ENCODE measurements at regions not wholly inside any gene's neighbourhood (a gene's known extent, or its start where the extent isn't known, plus 50 kb on each side); places are given as distances from the start of the nearest gene placed in this dataset.

- intact Hi-C loops (cut with micrococcal nuclease) (no loop called here), dilution Hi-C loops (cut with MboI; ENCODE audit: extremely low pct_ligation_motif_present, low sequenced_read_pairs) (no loop called here)
- peaks cover 6% of the 10 kb centered on the region for H3K9me3 ChIP-seq (replicated peaks; ENCODE audit: control insufficient read depth, insufficient read depth, low read length)
- H3K4me1 ChIP-seq (ENCODE audit: control insufficient read depth, extremely low read depth, insufficient read depth, low read length) = no peaks in the 10 kb centered on the region
- no peak overlapping the region for H3K4me2 ChIP-seq (ENCODE audit: insufficient read depth, low read length)
- H3K79me2 ChIP-seq (ENCODE audit: control insufficient read depth, insufficient read depth, low read length) = no peaks in the 10 kb centered on the region
- no peak overlapping the region for H3K4me3 ChIP-seq (replicated peaks in 1 of 3; ENCODE audit: insufficient read depth in 1 of 3, low read depth in 1 of 3, low read length in 3 of 3)
- H4K20me1 ChIP-seq (replicated peaks; ENCODE audit: control insufficient read depth, extremely low read depth, insufficient read depth, low read length) = no peaks in the 10 kb centered on the region
- H3K36me3 ChIP-seq (ENCODE audit: control insufficient read depth in 2 of 2, extremely low read depth in 1 of 2, insufficient read depth in 2 of 2, low read length in 2 of 2) = no peaks in the 10 kb centered on the region
- no TSS peak for BruUV-seq (replicated peaks)
- no peak overlapping the region for H3K27ac ChIP-seq (ENCODE audit: insufficient read depth, low read depth, low read length)
- H3K27me3 ChIP-seq (ENCODE audit: control insufficient read depth in 2 of 2, insufficient read depth in 2 of 2, low read length in 2 of 2) = no peaks in the 10 kb centered on the region
- POLR2A ChIA-PET = no interaction called here
- DNase-seq (ENCODE audit: low read depth, low spot score) = no peak
- CTCF ChIA-PET = no interaction called here
- H2AFZ ChIP-seq (ENCODE audit: low read depth, low read length) = no peak overlapping the region
- TF ChIP-seq MAX (IDR thresholded peaks at IDR 0.05; ENCODE audit: insufficient read depth, insufficient read length) (no peak), GATA2 (IDR thresholded peaks at IDR 0.05; ENCODE audit: insufficient read depth, insufficient read length, low read depth, low read length) (no peak), JUN (IDR thresholded peaks at IDR 0.05; ENCODE audit: borderline replicate concordance, insufficient read depth, insufficient read length, low read depth) (no peak), CTCF (IDR thresholded peaks at IDR 0.05; ENCODE audit: extremely low read depth in 1 of 2, insufficient read depth in 1 of 2, low read depth in 1 of 2, low read length in 2 of 2) (no peak), FOS (IDR thresholded peaks at IDR 0.05; ENCODE audit: borderline replicate concordance, insufficient read depth, low read length) (no peak), MYC (IDR thresholded peaks at IDR 0.05; ENCODE audit: low read depth, low read length) (no peak), EZH2 (IDR thresholded peaks at IDR 0.05; ENCODE audit: borderline replicate concordance, low read depth, low read length, severe bottlenecking) (no peak), POLR2A (IDR thresholded peaks at IDR 0.05; ENCODE audit: low read depth, low read length) (no peak), POLR2AphosphoS5 (IDR thresholded peaks at IDR 0.05; ENCODE audit: insufficient read depth, low read depth, low read length) (no peak)
- FAIRE-seq = no peak
- no peaks in the 10 kb centered on the region for H3K9me1 ChIP-seq (replicated peaks; ENCODE audit: control insufficient read depth, extremely low read depth, insufficient read depth, low read length)
- no peak overlapping the region for H3K9ac ChIP-seq (replicated peaks; ENCODE audit: extremely low read depth, insufficient read depth, low read length)
Measured at GRCh38 chr5:159708090-159708489, 208.2 kb upstream of the ADRA1B start.
